GM12878 (cell line): ENCODE measurements at regions not wholly inside any gene's neighbourhood (a gene's known extent, or its start where the extent isn't known, plus 50 kb on each side); places are given as distances from the start of the nearest gene placed in this dataset.

ENCODE experiments used
- ASH2L ChIP-seq: fragments of 300-600, 200-600 bp; sonication (generic); IDR thresholded peaks from 2 replicates; pipeline ENCODE4 v1.6.1; 2017; ENCODE audit warnings: low read depth, mild to moderate bottlenecking, borderline replicate concordance
- EZH2 ChIP-seq: IDR thresholded peaks from 2 replicates; pipeline ENCODE4 v1.6.1; 2012; ENCODE audit warnings: low read depth, mild to moderate bottlenecking, control low read depth, inconsistent platforms, low read length, borderline replicate concordance; ENCODE audit not compliant: control insufficient read depth
- POLR2AphosphoS5 ChIP-seq: IDR thresholded peaks from 2 replicates; pipeline ENCODE4 v1.6.1; 2011; ENCODE audit warnings: mild to moderate bottlenecking, low read length, inconsistent platforms
- RCOR1 ChIP-seq: conservative IDR thresholded peaks from 2 replicates; pipeline ENCODE4 v1.6.1; 2012; ENCODE audit warnings: low read depth, low read length, improper control_type of control experiment
- RFX5 ChIP-seq: IDR thresholded peaks from 2 replicates; pipeline ENCODE4 v1.6.1; 2011; ENCODE audit warnings: low read depth, low read length, improper control_type of control experiment
- TAF1 ChIP-seq: IDR thresholded peaks from 2 replicates; pipeline ENCODE4 v1.6.1; 2011; ENCODE audit warnings: mild to moderate bottlenecking, low read depth, low read length, borderline replicate concordance
- USF1 ChIP-seq: IDR thresholded peaks from 2 replicates; pipeline ENCODE4 v1.6.1; 2011; ENCODE audit warnings: borderline replicate concordance, low read depth, mild to moderate bottlenecking, moderate library complexity, mixed read lengths, low read length; ENCODE audit not compliant: insufficient read depth; ENCODE audit errors: extremely low read length
- ZNF274 ChIP-seq: IDR thresholded peaks from one replicate; pipeline ENCODE4 v1.8.0; 2011; ENCODE audit not compliant: insufficient read length, insufficient read depth
- TF ChIP-seq, protein P1 (sequence below), 3 experiments: IDR thresholded peaks in 2 of 3; conservative IDR thresholded peaks in 1 of 3; 2 replicates each; pipeline ENCODE4 v1.5.1; 2011; ENCODE audit warnings: low read depth in 3 of 3, low read length in 3 of 3, mild to moderate bottlenecking in 3 of 3, control low read depth in 2 of 3, moderate library complexity in 2 of 3, inconsistent platforms in 1 of 3, mixed read lengths in 1 of 3; ENCODE audit not compliant: control insufficient read depth in 2 of 3, insufficient read depth in 1 of 3; ENCODE audit errors: extremely low read depth in 1 of 3
- TF ChIP-seq, protein P2 (sequence below): IDR thresholded peaks from 2 replicates; pipeline ENCODE4 v1.6.1; 2012; ENCODE audit warnings: mild to moderate bottlenecking, low read depth, low read length

DNA sequence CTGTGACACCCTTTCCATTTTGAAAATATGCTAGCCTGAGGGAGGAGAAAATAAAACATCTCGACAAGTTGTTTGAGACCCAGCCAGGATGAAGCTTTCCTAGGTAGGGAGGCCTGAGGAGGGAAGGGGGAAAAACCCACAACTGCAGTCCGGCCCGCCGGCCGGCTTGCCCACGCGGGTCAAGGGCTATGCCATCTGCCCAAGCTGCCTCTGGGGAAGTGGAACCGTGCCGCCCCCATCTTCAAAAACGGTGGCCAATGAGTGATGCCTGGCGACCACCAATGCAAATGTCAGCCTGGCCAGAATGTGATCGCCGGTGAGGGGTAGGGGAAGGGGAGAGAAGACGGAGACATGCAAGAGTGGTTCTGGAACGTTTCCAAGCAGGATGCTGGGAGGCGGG, 263.5 kb upstream of the ALG10B start:
- TF ChIP-seq, protein P1, sequence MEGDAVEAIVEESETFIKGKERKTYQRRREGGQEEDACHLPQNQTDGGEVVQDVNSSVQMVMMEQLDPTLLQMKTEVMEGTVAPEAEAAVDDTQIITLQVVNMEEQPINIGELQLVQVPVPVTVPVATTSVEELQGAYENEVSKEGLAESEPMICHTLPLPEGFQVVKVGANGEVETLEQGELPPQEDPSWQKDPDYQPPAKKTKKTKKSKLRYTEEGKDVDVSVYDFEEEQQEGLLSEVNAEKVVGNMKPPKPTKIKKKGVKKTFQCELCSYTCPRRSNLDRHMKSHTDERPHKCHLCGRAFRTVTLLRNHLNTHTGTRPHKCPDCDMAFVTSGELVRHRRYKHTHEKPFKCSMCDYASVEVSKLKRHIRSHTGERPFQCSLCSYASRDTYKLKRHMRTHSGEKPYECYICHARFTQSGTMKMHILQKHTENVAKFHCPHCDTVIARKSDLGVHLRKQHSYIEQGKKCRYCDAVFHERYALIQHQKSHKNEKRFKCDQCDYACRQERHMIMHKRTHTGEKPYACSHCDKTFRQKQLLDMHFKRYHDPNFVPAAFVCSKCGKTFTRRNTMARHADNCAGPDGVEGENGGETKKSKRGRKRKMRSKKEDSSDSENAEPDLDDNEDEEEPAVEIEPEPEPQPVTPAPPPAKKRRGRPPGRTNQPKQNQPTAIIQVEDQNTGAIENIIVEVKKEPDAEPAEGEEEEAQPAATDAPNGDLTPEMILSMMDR (IDR thresholded peaks at IDR 0.05 in 2 of 3, conservative IDR thresholded peaks at IDR 0.05 in 1 of 3; ENCODE audit: control insufficient read depth in 2 of 3, extremely low read depth in 1 of 3, insufficient read depth in 1 of 3, low read depth in 3 of 3, low read length in 3 of 3): no peak
- TF ChIP-seq ASH2L: no peak
- no peak for TF ChIP-seq RFX5
- TF ChIP-seq, protein P2, sequence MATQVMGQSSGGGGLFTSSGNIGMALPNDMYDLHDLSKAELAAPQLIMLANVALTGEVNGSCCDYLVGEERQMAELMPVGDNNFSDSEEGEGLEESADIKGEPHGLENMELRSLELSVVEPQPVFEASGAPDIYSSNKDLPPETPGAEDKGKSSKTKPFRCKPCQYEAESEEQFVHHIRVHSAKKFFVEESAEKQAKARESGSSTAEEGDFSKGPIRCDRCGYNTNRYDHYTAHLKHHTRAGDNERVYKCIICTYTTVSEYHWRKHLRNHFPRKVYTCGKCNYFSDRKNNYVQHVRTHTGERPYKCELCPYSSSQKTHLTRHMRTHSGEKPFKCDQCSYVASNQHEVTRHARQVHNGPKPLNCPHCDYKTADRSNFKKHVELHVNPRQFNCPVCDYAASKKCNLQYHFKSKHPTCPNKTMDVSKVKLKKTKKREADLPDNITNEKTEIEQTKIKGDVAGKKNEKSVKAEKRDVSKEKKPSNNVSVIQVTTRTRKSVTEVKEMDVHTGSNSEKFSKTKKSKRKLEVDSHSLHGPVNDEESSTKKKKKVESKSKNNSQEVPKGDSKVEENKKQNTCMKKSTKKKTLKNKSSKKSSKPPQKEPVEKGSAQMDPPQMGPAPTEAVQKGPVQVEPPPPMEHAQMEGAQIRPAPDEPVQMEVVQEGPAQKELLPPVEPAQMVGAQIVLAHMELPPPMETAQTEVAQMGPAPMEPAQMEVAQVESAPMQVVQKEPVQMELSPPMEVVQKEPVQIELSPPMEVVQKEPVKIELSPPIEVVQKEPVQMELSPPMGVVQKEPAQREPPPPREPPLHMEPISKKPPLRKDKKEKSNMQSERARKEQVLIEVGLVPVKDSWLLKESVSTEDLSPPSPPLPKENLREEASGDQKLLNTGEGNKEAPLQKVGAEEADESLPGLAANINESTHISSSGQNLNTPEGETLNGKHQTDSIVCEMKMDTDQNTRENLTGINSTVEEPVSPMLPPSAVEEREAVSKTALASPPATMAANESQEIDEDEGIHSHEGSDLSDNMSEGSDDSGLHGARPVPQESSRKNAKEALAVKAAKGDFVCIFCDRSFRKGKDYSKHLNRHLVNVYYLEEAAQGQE: no peak
- no peak for TF ChIP-seq POLR2AphosphoS5
- no peak for TF ChIP-seq ZNF274
- TF ChIP-seq USF1: no peak
- TF ChIP-seq EZH2: no peak
- no peak for TF ChIP-seq TAF1
- no peak for TF ChIP-seq RCOR1
